Activated CD8-positive, alpha-beta T cell treated with anti-CD3 and anti-CD28 coated beads, Interleukin-2, amount 10 ng/mL, durations not matched to agents 7 days and 5 days (primary cell): ENCODE measurements at regions not wholly inside any gene's neighbourhood (a gene's known extent, or its start where the extent isn't known, plus 50 kb on each side); places are given as distances from the start of the nearest gene placed in this dataset.
"Not testable (repeated sequence)": the region's sequence is repeated elsewhere in the genome, so short reads cannot be mapped to it uniquely, and the experiment has no call there.

Experiments
- ATAC-seq: fragments of 150-1000 bp; cut with Tn5 transposase; one replicate; pipeline ENCODE4 v1.10.0; 2021; ENCODE audit warnings: moderate library complexity
- CTCF ChIA-PET: fragments of 350-600 bp; sonication (Branson Sonifier 250); formaldehyde crosslinking; loops from one replicate; lab custom pipeline; 2021; ENCODE audit warnings: antibody characterized with exemption; lab: Charles Lee
- POLR2A ChIA-PET: fragments of 350-600 bp; sonication (Branson Sonifier 250); formaldehyde crosslinking; loops from one replicate; lab custom pipeline; 2021; ENCODE audit warnings: antibody characterized with exemption; lab: Charles Lee
- DNase-seq: peaks from one replicate; pipeline ENCODE4 v3.0.0-alpha.2; 2020
- H3K27ac Mint-ChIP-seq: one replicate; pipeline ENCODE4 v1.8.0; 2021; ENCODE audit warnings: mild to moderate bottlenecking, mixed read lengths
- H3K27me3 Mint-ChIP-seq: one replicate; pipeline ENCODE4 v1.8.0; 2021; ENCODE audit warnings: low read depth, mixed read lengths
- H3K36me3 Mint-ChIP-seq: one replicate; pipeline ENCODE4 v1.8.0; 2021; ENCODE audit warnings: low read depth, mixed read lengths
- H3K4me1 Mint-ChIP-seq: one replicate; pipeline ENCODE4 v1.8.0; 2021; ENCODE audit warnings: low read depth, mixed read lengths
- H3K4me3 Mint-ChIP-seq: one replicate; pipeline ENCODE4 v1.8.0; 2021; ENCODE audit warnings: mild to moderate bottlenecking, mixed read lengths
- H3K9me3 Mint-ChIP-seq: one replicate; pipeline ENCODE4 v1.8.0; 2022; ENCODE audit warnings: mixed read lengths; ENCODE audit not compliant: insufficient read depth

GRCh38 chr15:93359060-93359408 is 270.0 kb upstream of the RGMA start:
- ChIA-PET POLR2A (no interaction called here), CTCF (no interaction called here)
- no peak for DNase-seq
- Mint-ChIP-seq H3K27me3 (peaks cover 3% of the 10 kb centered on the region), H3K9me3 (no peaks in the 10 kb centered on the region), H3K4me1 (no peaks in the 10 kb centered on the region), H3K27ac (no peak overlapping the region), H3K36me3 (no peaks in the 10 kb centered on the region), H3K4me3 (no peak overlapping the region)
- ATAC-seq = no peak

DNA sequence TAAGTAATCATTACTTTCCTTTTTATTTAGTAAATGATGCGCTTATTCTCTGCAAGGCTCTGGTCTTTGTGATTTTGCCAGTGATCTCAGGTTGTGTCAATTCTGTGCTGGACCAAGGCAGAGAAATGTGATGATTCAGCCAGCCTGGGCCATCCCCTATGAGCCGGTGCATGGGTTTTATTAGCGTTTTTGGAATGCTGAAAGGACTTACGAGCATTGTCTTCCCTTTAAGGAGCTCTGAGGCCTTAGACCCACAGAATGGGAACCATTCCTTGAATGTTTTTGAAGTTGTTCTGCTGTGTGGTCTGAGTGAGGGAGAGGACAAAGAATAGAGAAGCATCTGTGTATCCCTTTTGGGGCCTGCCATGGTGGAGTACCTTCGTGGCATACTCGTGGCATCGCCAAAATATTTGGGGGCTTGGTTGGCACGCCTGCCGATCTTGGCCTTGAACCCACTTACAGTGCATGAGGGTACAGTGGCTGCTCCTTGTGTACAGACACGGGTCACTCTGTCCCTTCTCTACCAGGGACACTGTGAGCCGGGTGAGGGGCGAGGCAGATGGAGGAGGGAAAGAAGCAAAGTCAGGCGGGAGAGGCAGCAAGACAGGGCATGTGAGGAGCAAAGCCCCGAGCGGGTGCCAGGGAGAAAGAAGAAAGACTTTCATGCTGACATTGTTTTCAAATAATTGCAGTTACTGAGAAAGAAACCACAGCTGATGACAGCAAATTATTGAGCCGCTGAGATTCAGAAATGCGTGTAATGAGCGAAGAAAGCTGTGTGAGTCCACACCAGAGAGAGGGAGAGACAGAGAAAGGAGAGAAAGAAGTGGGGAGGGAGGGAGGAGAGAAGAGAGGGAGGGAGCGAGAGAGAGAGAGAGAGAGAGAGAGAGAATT is 269.4 kb upstream of the RGMA start:
- no peak overlapping the region for H3K27ac Mint-ChIP-seq
- ChIA-PET CTCF (no interaction called here), POLR2A (no interaction called here)
- ATAC-seq (no peak), DNase-seq (no peak)
- no peaks in the 10 kb centered on the region for H3K9me3 Mint-ChIP-seq
- H3K36me3 Mint-ChIP-seq = no peaks in the 10 kb centered on the region
- H3K4me1 Mint-ChIP-seq = no peaks in the 10 kb centered on the region
- no peak overlapping the region for H3K4me3 Mint-ChIP-seq
- peaks cover 3% of the 10 kb centered on the region for H3K27me3 Mint-ChIP-seq

DNA sequence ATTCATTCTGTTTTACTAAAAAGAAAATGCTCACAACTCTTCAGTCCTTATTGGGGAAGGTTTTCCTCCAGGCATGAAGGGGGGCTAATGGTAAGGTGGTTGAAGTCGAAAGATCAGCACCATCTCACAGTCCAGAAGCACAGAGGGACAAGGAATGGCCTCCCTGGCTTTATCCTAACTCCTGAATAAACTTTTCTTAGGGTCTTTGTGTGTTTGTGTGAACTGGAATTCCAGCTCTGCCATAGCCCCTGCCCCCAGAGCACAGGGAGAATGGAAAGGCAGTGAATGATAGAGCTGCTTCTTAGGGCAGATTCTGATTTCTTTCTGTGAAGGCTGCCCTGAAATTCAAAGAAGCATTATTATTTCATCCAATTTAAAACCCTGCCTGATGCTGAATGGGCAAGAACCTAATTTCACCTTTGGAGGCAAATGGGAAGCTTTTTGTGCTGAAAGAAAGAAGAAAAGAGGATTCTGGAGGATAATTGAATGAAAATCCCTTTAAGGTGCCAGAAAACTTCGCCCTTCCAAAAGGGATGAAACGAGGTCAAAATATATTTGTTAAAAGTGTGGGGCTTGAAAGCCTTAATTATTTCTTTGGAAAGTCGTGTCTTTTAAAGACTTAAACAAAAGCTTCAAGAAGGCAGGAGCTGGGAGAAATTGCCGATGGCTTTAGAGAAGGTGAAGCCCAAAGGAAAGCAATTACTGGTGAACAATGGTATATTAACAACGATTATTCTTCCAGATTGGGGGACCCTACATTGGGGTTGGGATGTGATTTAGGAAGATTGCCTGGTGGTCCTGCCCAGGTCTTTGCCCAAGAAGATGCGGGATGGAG is 259.9 kb upstream of the RGMA start:
- Mint-ChIP-seq H3K9me3 (no peaks in the 10 kb centered on the region), H3K4me1 (no peaks in the 10 kb centered on the region), H3K27ac (no peak overlapping the region), H3K27me3 (peaks cover 5% of the 10 kb centered on the region), H3K36me3 (no peaks in the 10 kb centered on the region), H3K4me3 (no peak overlapping the region)
- ATAC-seq = no peak
- no peak for DNase-seq
- ChIA-PET CTCF (no interaction called here), POLR2A (no interaction called here)

DNA sequence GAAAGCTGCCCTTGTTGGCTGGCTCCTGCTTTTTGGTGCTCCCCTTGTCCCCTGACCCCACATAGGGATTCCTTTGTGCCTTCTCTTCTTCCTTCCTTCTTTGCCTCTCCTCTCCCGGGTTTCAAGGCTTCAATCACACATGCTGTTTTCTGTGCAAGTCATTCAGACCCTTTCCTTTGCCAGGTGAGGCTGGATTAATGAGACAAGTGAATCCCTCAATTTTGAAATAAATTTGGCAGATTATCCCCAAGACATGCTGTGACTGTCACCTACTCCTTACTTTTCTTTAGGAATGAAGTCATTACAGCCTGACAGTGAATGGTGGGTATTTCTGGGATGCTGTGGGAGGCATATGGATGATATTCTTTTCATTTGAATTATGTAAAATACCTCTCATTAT is 259.0 kb upstream of the RGMA start:
- H3K9me3 Mint-ChIP-seq = no peaks in the 10 kb centered on the region
- no peak overlapping the region for H3K27ac Mint-ChIP-seq
- no peak overlapping the region for H3K4me3 Mint-ChIP-seq
- H3K4me1 Mint-ChIP-seq = no peaks in the 10 kb centered on the region
- DNase-seq = no peak
- H3K36me3 Mint-ChIP-seq = no peaks in the 10 kb centered on the region
- POLR2A ChIA-PET = no interaction called here
- ATAC-seq = no peak
- CTCF ChIA-PET = no interaction called here
- H3K27me3 Mint-ChIP-seq = peaks cover 5% of the 10 kb centered on the region

GRCh38 chr15:93345981-93346380 is 257.0 kb upstream of the RGMA start:
- peaks cover 2% of the 10 kb centered on the region for H3K27me3 Mint-ChIP-seq
- H3K4me1 Mint-ChIP-seq = no peaks in the 10 kb centered on the region
- DNase-seq (no peak), ATAC-seq (no peak)
- CTCF ChIA-PET = no interaction called here
- H3K4me3 Mint-ChIP-seq = no peak overlapping the region
- no peaks in the 10 kb centered on the region for H3K36me3 Mint-ChIP-seq
- no peak overlapping the region for H3K27ac Mint-ChIP-seq
- POLR2A ChIA-PET = no interaction called here
- no peaks in the 10 kb centered on the region for H3K9me3 Mint-ChIP-seq

DNA sequence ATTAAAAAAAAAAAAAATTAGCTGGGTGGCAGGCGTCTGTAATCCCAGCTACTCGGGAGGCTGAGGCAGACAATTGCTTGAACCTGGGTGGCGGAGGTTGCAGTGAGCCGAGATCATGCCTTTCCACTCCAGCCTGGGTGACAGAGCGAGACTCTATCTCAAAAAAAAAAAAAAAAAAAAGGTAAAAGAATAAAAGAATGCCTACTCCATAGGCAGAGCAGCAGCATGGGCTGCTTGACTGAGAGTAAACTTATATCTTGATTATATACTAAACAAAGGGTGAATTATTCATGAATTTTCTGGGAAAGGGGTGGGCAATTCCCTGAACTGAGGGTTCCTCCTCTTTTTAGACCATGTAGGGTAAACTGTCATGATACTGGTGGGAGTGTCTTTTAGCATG is 254.4 kb upstream of the RGMA start:
- H3K36me3 Mint-ChIP-seq, POLR2A ChIA-PET, H3K4me3 Mint-ChIP-seq: not testable (repeated sequence)

DNA sequence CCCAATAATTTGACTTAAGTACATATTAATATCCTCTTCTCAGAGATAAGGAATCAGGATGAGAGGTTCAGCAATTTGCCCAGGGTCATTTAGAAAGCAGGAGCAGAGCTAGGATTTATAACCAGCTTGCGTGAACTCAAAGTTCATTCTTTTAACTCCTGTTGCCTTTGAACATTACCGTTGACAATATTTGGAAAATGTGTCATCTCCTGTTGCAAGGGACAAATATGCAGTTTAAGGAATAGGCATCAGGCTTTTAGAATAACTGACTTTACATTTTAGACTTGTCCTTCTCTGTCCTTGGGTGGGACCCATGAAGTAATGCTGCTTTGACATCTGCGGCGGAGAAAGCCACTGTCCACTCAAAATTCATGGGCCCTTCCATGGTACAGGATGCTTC is 252.2 kb upstream of the RGMA start:
- Mint-ChIP-seq H3K27ac (no peak overlapping the region), H3K27me3 (peaks cover 2% of the 10 kb centered on the region), H3K9me3 (no peaks in the 10 kb centered on the region), H3K4me1 (no peaks in the 10 kb centered on the region), H3K36me3 (no peaks in the 10 kb centered on the region), H3K4me3 (no peak overlapping the region)
- DNase-seq = no peak
- CTCF ChIA-PET = no interaction called here
- no peak for ATAC-seq
- POLR2A ChIA-PET = no interaction called here

More for the DNA sequence above, 254.4 kb upstream of the RGMA start:
- H3K27ac Mint-ChIP-seq, H3K4me1 Mint-ChIP-seq, H3K27me3 Mint-ChIP-seq, ATAC-seq, CTCF ChIA-PET, DNase-seq, H3K9me3 Mint-ChIP-seq: not testable (repeated sequence)

DNA sequence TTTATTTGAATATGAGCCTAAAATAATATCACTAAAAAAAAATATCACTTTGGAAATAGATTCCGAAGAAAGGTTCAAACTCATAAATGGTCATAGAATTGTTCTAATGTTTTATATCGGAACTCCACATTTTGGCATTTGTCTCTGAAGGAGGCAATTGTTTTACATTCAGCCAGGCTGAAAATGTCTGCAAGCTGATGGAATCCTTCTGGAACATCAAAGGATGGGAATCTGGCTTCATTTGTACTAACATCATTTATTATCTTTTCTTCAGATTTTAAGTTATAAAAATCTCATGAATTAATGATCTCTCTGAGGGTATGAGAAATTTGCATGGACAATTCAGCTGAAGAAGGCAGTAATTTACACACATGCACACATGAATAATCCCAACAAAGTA is 251.4 kb upstream of the RGMA start:
- H3K9me3 Mint-ChIP-seq = no peaks in the 10 kb centered on the region
- ATAC-seq (no peak), DNase-seq (no peak)
- H3K27ac Mint-ChIP-seq = no peak overlapping the region
- H3K4me1 Mint-ChIP-seq = no peaks in the 10 kb centered on the region
- ChIA-PET CTCF (no interaction called here), POLR2A (no interaction called here)
- H3K36me3 Mint-ChIP-seq = no peaks in the 10 kb centered on the region
- H3K4me3 Mint-ChIP-seq = no peak overlapping the region
- H3K27me3 Mint-ChIP-seq = peaks cover 4% of the 10 kb centered on the region

DNA sequence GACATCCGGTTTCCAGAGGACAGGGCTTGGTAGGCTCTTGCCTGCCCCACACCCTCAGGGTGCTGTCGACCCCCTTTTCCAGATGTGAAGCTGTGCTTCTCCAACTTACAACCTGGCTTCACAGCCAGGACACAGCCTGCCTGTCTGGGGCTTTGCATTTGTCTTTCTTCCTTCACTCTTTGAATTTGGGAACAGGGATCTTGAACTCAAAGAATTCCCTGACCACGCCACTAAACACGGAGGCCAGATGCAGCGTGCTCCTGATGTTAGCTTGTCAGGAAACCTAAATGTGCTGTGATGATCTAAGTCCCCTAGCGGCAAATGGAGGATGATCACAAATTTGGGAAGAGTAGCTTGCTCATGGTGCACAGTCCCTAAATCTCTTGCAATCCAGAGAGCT is 244.8 kb upstream of the RGMA start:
- Mint-ChIP-seq H3K4me3 (no peak overlapping the region), H3K36me3 (no peaks in the 10 kb centered on the region)
- CTCF ChIA-PET = interaction anchor here (2.0 kb wide), 1 partner anchor 246 kb away, joined by 12 read pairs; no protein-coding TSS in a partner anchor

GRCh38 chr15:93333126-93333525 is 244.1 kb upstream of the RGMA start:
- CTCF ChIA-PET = interaction anchor here (2.0 kb wide), 1 partner anchor 245 kb away, joined by 12 read pairs; no protein-coding TSS in a partner anchor
- H3K36me3 Mint-ChIP-seq, H3K9me3 Mint-ChIP-seq, DNase-seq, POLR2A ChIA-PET, H3K27ac Mint-ChIP-seq, H3K4me1 Mint-ChIP-seq, ATAC-seq, H3K4me3 Mint-ChIP-seq: not testable (repeated sequence)
- peaks cover 26% of the 10 kb centered on the region for H3K27me3 Mint-ChIP-seq

More for the DNA sequence above, 244.8 kb upstream of the RGMA start:
- no peak for ATAC-seq
- Mint-ChIP-seq H3K9me3 (no peaks in the 10 kb centered on the region), H3K27ac (no peak overlapping the region), H3K4me1 (no peaks in the 10 kb centered on the region), H3K27me3 (peaks cover 26% of the 10 kb centered on the region)
- DNase-seq = no peak
- POLR2A ChIA-PET = no interaction called here

DNA sequence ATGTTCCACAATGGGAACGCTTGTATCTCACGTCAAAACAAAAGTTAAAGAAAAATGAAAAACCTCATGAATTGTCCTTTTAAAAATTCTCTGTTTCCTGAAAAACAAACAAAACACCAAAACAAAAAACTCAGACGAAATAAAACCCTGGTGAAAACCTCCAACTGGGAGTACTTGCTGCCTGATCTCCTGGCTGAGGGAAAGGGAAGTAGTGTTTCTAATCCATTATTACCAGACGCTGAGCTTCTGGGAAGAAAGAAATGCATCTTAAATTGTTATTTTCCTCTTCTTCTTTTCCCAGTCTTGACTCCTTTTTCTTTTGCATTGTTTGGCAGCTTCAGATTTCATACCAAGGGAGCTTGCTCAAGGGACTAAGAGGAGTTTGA is 243.2 kb upstream of the RGMA start:
- ATAC-seq (no peak), DNase-seq (no peak)
- Mint-ChIP-seq H3K27me3 (peaks cover 26% of the 10 kb centered on the region), H3K4me3 (no peak overlapping the region), H3K4me1 (no peaks in the 10 kb centered on the region), H3K9me3 (no peaks in the 10 kb centered on the region), H3K36me3 (no peaks in the 10 kb centered on the region), H3K27ac (no peak overlapping the region)
- CTCF ChIA-PET = no interaction called here
- POLR2A ChIA-PET = interaction anchor here (0.6 kb wide), 1 partner anchor 603 kb away, joined by 3 read pairs; no protein-coding TSS in a partner anchor

GRCh38 chr15:93331545-93332167 is 242.6 kb upstream of the RGMA start:
- Mint-ChIP-seq H3K27me3 (peaks cover 26% of the 10 kb centered on the region), H3K27ac (no peak overlapping the region), H3K9me3 (no peaks in the 10 kb centered on the region), H3K4me1 (no peaks in the 10 kb centered on the region), H3K4me3 (no peak overlapping the region), H3K36me3 (no peaks in the 10 kb centered on the region)
- ChIA-PET CTCF (no interaction called here), POLR2A (interaction anchor here (0.6 kb wide), 1 partner anchor 603 kb away, joined by 3 read pairs; no protein-coding TSS in a partner anchor)
- DNase-seq (no peak), ATAC-seq (no peak)
